ENCODE measurements at regions not wholly inside any gene's neighbourhood (a gene's known extent, or its start where the extent isn't known, plus 50 kb on each side); places are given as distances from the start of the nearest gene placed in this dataset.
A peak's percentile ranks its signal among the peaks of the same experiment; 100 is the strongest.
"Not testable (repeated sequence)": the region's sequence is repeated elsewhere in the genome, so short reads cannot be mapped to it uniquely, and the experiment has no call there.

DNA sequence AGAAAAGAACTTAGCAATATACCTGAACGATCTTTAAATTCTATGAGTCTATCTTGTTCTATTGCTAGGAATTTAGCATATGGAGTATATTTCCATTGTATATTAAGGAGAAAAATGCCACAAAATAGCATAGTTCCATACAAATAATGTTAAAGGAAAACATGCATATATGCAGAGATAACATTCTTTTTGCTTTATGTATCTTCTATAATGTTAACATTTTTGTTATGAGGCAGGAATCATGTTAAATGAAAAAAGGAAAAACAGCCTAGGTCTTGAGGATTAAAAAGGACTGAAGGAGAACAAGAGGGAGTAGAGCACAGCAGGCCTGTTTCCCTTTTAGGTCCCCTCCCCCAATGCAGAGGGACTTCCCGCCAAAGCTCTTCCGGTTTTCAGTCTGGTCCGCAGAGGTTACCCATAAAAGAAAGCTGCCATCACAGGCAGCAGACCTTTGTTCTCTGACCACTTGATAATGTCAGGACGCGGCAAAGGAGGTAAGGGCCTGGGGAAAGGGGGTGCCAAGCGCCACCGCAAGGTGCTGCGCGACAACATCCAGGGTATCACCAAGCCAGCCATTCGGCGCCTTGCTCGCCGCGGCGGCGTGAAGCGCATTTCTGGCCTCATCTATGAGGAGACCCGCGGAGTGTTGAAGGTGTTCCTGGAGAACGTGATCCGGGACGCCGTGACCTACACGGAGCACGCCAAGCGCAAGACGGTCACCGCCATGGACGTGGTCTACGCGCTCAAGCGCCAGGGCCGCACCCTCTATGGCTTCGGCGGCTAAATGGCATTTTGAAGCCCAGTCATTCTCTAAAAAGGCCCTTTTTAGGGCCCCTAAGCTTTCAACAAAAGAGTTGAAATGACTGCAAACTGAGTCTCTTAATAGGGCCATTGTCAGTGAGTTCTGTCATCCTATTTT lies 108.4 kb upstream of the PRSS16 start:
- peak; percentile 78 for DNase-seq

DNA sequence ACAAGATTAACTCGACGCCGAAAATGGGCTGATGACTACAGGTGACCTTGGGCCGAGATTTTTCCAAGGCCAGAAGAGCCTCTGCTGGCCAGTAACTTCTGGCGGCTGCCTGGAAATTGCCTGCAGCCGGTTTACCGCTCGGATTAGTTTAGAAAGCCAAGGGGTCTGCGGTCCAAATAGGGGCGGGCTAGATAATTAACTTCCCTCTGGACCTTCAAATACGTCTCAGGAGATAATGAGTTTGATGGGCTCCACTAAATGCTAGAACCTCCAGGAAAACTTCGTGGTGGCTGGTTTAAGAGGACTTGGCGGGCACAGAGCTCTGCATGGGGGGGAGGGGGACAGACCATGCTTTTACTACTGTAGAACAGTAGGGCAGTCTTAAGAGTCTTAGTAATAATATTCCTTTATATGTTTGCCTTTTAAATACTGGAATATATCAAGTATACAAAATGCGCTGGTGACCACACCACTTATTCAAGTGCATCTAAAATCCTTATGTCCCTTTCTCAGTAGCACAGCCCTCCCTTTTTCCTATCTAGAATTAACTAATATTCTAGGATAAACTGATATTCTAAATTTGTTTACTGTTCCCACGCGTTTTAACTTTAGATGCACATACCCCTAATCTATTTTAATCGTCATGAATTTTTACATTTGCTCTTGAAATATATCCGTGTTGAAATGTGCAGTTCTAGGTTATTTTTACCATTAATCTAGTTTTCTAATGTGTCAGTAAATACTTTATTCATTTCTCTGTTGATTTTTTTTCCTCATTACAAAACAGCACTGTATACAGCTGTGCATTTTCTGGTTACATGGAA lies 107.5 kb upstream of the PRSS16 start:
- DNase-seq: no peak

DNA sequence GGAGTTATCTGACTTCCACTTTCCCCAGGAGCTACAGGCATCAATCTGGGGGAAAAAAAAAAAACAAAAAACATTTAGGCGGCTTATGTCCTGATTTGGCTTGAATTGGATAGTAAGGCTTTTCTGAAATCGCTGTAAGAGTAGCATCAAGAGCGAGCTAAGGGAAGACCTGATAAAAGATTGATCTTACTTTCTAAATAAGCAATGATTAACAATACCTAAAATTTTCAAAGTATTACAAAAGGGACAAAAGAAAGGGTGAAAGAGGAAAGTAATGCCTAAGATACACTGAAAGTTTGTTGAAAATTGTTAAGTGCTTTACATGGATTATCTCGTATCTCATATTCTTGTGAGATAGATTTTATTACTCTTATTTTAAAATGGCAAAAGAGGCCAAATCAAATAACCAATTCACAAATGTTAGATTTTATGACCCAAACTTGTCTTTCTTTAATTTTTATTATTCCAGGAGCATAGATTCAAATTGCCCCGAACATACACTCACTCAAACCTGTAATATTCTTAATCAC lies 106.4 kb upstream of the PRSS16 start:
- DNase-seq: no peak

DNA sequence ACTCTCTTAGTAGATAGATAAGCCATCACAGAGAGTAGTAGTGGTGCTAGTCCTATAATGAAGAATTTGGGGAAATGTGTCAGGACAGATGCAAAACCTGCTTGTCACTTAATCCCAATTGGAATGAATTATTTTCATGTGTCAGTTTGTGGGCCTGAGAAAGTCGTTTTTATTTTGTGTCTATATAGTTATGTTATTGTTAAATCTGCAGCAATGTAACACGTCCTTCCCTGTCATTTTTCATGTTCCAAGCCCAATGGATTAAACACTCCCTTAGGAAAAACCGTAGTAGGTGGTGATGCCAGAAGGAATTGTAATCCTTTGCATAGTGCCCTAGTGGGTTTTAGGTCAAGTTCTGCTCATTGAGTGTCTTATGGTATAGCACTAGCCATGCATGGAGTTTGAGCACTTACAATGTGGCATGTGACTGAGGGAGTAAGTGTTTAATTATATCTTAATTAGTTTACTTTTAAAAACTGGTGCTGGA lies 105.9 kb upstream of the PRSS16 start:
- no peak for DNase-seq

DNA sequence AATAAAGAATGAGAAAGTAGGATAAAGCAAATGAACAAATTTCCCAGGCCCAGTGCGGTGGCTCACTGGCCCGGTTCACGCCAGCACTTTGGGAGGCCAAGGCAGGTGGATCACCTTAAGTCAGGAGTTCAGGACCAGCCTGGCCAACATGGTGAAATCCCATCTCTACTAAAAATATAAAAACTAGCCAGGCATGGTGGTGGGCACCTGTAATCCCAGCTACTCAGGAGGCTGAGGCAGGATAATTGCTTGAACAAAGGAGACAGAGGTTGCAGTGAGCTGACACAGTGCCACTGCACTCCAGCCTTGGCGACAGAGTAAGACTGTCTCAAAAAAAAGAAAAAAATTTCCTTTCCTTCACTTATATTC lies 104.5 kb upstream of the PRSS16 start:
- DNase-seq: not testable (repeated sequence)

DNA sequence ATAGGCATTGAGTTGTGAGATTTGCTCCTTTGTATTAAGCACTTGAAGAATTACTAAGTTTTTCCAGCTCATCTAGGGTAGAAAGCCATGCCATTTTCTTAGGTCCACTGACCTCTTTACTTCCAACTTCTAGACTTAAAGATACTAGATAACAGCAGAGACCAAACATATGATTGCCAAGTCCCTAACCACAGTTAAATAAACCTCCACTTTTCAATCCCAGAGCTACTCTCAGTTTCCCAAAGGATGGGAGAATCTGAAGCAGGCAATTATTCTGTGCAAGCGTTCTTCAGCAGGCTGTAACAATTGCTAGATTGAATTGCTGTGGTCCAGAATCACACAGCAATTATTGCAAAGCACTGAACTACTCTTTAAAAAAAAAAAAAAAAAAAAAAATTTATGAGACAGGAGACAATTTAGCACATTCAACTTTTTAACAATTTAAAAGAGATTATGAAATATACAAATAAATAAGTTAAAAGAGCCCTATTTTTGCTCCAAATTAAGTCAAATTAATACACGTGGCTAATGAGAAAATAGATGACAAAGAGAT lies 104.0 kb upstream of the PRSS16 start:
- no peak for DNase-seq

DNA sequence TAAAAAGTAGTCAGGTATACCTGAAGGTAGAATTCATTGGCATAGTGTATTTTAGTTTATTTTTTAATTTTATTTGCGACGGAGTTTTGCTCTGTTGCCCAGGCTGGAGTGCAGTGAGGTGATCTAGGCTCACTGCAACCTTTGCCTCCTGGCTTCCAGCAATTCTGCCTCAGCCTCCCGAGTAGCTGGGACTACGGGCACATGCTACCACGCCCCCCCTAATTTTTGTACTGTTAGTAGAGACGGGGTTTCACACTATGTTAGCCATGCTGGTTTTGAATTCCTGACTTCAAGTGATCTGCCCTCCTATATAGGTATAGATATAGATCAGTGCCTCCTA lies 102.8 kb upstream of the PRSS16 start:
- no peak for DNase-seq

DNA sequence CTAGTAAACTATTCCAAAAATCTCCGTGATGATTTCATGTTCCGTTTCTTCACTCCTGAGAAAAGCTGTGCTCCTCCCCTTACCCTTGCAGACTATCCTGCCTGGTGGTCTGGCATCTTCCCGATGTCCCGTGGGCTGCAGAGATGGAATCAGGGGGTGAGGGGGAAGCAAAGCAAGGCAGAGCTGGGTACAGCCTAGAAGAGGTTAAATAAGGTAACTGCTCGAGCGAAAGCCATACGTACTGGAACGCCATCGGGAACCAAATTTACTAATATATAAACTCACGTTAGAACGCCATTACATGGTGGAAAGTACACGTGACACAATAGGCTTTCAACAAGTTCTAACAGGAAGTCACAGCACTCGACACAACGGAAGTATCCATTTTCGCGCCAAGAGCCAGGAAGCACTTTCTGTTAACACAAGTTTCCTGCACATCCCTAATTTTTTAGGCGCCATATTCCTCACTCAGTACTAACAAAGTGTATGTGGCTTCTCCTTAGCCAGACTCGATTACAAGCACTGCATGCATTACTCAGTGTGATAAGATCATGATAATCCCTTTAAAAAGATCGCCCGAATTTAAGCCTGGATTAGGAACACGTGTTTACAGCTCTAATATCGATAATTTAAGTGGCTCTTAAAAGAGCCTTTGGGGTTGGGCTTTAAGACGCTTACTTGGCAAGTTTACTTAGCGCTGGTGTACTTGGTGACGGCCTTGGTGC lies 101.6 kb upstream of the PRSS16 start:
- DNase-seq: peak; percentile 82

DNA sequence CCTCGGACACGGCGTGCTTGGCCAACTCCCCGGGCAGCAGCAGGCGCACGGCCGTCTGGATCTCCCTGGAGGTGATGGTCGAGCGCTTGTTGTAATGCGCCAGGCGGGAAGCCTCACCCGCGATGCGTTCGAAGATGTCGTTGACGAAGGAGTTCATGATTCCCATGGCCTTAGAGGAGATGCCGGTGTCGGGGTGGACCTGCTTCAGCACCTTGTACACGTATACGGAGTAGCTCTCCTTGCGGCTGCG lies 101.1 kb upstream of the PRSS16 start:
- not testable (repeated sequence) for DNase-seq

DNA sequence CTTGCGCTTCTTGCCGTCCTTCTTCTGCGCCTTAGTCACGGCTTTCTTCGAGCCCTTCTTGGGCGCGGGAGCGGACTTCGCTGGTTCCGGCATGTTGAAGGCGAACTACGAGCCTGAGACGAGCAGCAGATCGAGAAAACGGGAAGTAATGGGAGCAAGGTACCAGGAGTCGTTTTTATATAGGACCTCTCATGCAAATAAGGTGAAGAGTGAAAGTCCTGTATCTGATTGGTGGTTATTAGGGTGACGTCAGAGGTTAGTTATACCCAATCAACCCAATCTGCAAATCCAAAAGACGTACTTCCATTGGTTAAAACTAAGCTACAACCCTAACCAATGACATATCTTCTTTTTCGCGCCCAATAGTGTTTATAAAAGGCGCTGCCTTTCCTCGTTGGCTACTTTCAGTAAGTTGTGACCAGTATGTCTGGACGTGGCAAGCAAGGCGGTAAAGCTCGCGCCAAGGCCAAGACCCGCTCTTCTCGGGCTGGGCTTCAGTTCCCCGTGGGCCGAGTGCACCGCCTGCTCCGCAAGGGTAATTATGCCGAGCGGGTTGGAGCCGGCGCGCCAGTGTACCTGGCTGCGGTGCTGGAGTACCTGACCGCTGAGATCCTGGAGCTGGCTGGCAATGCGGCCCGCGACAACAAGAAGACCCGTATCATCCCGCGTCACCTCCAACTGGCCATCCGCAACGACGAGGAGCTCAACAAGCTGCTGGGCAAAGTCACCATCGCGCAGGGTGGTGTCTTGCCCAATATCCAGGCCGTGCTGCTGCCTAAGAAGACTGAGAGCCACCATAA lies 100.6 kb upstream of the PRSS16 start:
- DNase-seq: peak; percentile 99

DNA sequence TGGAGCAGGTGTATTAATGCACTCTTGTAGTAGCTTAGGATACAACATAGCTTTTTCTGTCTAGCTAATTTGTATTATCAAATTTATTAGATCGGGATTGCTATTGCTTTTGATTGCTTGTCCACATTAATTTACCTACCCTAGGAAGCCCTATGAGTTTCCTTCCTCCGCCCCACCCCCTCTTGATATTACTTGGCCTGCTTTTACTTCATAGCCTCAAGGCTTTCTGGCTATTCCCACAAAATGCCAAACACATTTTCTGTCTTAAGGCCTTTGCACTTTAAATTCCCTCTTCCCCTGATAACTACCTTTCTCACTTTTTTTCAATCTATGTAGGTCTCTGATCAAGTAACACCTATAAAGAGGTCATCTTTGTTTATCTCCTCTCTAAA lies 99.1 kb upstream of the PRSS16 start:
- no peak for DNase-seq

DNA sequence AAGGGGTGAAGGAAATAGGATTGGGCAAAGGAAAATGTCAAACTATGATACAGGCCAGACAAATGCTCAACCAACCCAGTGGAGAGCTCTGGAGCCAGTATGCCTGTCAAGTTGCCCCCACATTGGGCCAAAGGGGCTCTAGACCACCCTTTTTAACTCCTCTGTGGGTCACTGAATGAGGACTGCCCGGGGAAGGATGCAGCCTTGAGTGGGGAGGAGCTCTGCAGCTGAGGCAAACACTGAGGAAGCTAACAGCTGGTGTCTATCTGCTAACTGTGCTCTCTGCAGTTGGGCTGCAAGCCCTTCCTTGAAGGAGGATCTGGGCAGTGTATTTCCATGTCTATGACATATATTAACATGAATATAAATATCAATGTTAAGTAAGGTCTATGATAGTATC lies 98.4 kb upstream of the PRSS16 start:
- DNase-seq: no peak

DNA sequence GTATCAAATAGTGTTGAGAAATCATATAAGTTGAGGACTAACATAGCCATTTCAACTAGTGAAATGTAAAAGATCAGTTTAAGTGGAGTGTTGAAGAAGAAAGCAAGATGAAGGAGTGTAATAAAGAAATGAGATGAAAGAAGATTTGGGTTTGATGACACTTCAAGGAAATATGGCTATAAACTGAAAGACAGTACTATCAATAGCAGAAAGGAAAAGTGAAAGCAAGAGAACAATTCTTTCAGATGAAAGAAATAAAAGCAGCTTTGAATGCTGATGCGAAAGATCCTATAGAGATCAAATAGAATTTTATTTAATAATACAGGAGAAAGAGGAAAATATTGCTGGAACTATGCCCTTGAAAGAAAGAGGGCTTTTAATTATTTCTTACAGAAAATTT lies 92.8 kb upstream of the PRSS16 start:
- peak; percentile 35 for DNase-seq

DNA sequence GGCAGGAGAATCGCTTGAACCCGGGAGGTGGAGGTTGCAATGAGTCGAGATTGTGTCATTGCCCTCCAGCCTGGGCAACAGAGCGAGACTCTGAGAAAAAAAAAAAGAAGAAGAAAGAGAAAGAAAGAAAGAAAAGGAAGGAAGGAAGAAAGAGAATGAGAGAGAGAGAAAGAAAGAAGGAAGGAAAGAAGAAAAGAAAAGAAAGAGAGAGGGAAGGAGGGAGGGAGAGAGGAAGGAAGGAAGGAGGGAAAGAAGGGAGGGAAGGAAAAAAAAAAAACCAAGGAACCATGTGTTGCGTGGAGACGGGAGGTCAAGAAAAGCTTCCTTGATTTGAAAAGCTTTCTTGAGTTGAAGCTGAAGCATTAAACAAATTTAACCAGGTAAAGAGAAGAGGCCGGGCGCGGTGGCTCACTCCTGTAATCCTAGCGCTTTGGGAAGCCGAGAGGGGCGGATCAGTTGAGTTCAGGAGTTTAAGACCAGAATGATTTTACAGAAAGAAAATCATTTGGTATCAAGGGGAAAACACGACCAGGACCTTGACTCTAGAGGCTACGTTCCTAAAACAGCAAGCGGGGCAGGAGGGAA lies 90.5 kb upstream of the PRSS16 start:
- DNase-seq: no peak

DNA sequence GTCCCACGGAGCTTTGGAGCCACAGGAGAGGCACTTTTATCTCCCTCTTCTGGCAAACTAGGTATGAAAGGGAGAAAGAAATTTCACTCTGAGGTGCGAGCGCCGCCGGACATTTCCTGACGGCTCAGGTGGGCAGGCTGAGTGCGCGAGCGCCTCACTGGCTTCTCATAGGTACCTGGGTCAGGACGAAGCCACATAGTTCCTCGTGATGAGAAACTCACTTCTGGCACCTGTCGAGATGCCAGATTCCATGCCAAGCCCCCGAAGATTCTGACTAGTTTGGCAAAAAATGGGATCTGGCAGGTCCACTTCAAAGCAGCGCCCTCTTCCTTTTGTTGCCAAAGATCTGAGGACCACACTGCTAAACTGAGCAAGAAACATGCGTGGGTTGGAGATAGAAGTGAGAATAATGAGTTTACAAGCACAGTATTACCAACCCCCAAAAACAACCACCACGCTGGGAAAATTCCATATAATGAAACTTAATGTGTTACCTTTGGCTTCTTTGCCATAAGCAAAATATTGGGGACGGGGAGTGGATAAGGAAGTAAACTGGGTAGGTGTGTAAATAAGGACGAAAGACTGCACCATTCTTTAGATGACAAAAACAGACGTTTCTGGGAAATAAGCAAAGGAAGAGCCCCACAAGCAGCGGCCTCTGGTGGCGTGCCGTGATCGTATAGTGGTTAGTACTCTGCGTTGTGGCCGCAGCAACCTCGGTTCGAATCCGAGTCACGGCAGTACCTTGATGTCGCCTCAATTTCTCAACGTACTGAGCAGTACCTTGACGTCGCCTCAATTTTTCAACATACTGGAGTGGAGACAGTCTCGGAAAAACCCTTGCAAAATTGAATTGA lies 89.8 kb upstream of the PRSS16 start:
- DNase-seq: peak; percentile 84

DNA sequence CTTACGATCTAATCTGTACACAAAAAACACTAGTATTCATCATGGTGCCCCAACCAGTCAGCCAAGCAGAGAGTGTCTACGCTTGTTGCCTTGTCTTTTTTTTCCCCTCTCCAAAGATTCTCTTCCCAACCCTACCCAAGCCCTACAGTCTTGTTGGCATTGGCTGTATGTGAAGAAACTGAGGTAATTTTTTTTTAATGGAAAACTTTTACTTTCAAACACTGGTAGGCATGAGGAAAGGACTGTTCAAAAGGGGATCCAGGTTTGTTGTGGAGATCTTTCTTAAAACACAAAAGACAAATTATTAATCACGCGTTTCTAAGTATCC lies 89.2 kb upstream of the PRSS16 start:
- no peak for DNase-seq

DNA sequence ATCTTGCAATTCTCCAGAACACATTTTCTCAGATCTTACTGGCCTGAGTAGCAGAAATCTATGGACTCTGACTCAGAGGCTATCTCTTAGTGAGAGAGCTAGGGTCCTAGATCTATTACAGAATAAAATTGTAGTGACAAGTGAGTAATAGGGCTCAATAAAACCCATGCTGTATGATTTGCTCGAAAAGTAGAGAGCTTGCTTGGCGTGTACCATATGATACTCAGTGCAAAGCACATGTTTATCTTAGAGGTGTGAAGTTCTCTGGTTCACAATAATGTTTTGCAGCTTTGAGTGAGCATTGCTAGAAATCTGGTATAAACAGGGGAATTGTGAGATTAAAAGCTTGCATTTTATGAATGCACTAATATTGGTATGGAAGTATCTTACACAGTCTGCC lies 87.8 kb upstream of the PRSS16 start:
- DNase-seq: no peak

DNA sequence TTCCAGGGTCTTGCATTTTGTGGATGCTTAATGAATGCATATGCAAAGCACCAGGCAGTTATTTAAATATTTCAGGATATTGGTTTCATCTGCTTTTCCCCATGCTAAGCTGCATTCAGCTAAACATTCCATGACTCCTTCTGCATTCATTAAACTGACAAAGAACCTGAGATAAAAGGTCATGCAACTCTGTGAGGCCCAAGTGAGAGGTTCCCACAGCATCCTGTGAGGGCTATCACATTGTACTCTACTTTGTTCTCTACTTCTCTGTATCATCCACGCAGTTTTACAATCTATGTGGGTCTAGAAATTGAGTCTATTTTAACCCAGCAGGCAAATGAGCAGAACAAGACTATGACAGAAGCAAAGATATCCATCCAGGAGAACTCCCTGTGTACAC lies 86.4 kb upstream of the PRSS16 start:
- no peak for DNase-seq

DNA sequence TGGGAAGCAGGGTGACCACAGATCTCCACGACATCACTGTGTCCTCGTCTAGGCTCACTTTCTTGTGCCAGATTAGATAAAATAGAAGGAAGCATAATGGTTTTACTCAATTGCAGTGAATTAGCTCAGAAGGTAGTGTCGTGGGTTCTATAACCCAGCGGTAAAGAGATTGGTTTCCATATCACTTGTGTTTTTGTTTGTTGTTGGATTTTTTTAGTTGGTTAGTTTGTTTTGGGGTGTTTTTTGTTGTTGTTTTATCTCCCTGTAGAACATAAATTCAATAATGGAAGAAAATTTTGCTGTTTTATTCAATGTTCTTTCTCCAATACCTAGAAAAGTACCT lies 85.9 kb upstream of the PRSS16 start:
- no peak for DNase-seq

DNA sequence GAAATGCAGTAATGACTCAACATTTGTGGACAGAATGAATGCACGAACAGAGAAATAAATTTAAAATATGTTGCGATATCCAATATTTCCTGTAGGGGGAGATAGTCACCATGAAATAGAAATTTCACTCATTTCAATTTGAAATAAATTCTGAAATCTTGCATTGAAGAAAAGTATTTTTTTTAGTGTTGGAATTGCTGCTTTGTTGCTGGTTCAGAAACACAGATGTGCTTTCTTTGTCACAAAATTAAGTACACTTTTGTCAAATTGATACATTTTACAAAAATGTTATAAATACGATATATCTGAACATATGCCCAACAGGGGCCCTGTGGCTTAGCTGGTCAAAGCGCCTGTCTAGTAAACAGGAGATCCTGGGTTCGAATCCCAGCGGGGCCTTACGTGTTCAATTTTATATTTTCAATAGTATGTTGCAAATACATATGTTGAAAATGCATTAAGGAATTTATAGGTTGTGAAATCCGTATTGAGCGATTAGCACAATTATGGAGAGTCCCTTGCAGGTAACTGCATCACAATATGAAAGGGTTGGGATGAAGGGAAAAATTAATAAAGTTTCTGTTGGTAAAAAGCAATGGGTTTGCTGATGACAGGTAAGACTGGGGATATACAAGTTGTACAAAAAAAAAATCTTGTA lies 85.4 kb upstream of the PRSS16 start:
- peak; percentile 70 for DNase-seq

DNA sequence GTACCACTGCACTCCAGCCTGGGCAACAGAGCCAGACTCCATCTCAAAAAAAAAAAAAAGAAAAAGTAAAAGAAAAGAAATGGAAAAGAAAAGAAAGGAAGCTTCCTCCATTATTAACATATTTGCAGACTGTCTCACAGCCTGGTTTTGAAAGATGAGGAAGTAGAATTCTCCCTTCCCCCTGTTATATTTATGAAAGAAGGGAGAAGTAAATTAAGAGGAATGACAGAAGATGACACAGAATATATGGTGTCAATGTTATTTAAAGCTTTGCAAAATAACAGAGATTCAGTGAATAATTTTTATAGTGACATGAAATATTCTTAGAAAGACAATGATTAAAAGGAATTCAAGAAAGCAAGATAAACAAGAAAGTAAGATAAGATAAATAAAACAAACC lies 83.7 kb upstream of the PRSS16 start:
- DNase-seq: no peak

All from CD4-positive, alpha-beta T cell treated with Interleukin-4 for 4 hours (primary cell).